Calu3 (cell line): ENCODE measurements at regions not wholly inside any gene's neighbourhood (a gene's known extent, or its start where the extent isn't known, plus 50 kb on each side); places are given as distances from the start of the nearest gene placed in this dataset.

Experiments
- BruUV-seq: library from RNA; stranded (reverse); fragments of 400-500 nt; replicated peaks from 2 replicates; lab custom pipeline; 2021; lab: Mats Ljungman, UMichigan
- CTCF ChIA-PET: fragments of 300-600 bp; sonication (Branson Sonifier 250); formaldehyde crosslinking; loops from one replicate; lab custom pipeline; 2022; ENCODE audit warnings: antibody characterized with exemption; lab: Charles Lee
- DNase-seq: peaks from one replicate; pipeline ENCODE4 v3.0.0; 2022
- H3K27ac Mint-ChIP-seq: one replicate; pipeline ENCODE4 v1.8.0; 2022; ENCODE audit warnings: mixed read lengths; ENCODE audit not compliant: unreplicated experiment
- H3K27me3 Mint-ChIP-seq: one replicate; pipeline ENCODE4 v1.8.0; 2022; ENCODE audit warnings: mixed read lengths; ENCODE audit not compliant: unreplicated experiment
- H3K36me3 Mint-ChIP-seq: one replicate; pipeline ENCODE4 v1.8.0; 2022; ENCODE audit warnings: mild to moderate bottlenecking, moderate library complexity, mixed read lengths; ENCODE audit not compliant: insufficient read depth, unreplicated experiment
- H3K4me1 Mint-ChIP-seq: one replicate; pipeline ENCODE4 v1.8.0; 2022; ENCODE audit warnings: mild to moderate bottlenecking, low read depth, mixed read lengths; ENCODE audit not compliant: unreplicated experiment
- H3K4me3 Mint-ChIP-seq: one replicate; pipeline ENCODE4 v1.8.0; 2022; ENCODE audit warnings: mild to moderate bottlenecking, low read depth, moderate library complexity, mixed read lengths; ENCODE audit not compliant: unreplicated experiment
- H3K9me3 Mint-ChIP-seq: one replicate; pipeline ENCODE4 v1.8.0; 2022; ENCODE audit warnings: low read depth, mixed read lengths; ENCODE audit not compliant: unreplicated experiment
- intact Hi-C: fragments of 100-400 bp; cut with micrococcal nuclease; formaldehyde crosslinking; loops from one replicate; pipeline ENCODE4 v1.10.0; 2022; ENCODE audit not compliant: unreplicated experiment
- TF ChIP-seq, protein P1 (sequence below): fragments of 200-600 bp; IDR thresholded peaks from one replicate; pipeline ENCODE4 v1.8.0; 2022; ENCODE audit warnings: antibody characterized with exemption; ENCODE audit not compliant: unreplicated experiment

DNA sequence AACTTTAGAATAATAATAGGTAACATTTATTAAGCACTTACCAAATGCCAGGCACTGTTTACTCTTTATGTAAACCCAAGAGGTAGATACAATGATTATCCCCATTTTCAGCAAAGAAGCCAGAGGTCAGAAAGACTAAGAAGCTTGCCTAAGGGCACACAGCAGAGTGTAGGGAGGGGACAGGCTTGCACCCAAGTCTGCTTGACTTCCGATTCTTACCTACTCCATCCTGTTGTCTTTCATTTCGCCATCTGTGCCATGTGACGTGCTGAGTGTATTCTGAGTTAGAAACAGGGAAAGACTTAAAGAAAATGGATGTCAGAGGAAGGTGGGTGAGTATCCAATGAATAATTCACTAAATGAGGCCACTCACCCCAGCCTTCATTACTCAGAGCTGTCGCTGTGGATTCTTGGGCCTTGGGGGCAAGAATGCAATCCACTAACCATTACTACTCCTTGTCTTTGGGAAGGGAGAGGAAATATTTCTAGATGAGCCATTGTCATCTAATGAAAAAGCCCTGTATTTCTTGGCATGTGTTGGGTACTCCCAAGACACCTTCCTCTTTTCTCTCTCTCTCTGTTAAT, 76.4 kb upstream of the BCL11A start:
- Mint-ChIP-seq H3K9me3 (no peaks in the 10 kb centered on the region), H3K27me3 (peaks cover 84% of the 10 kb centered on the region), H3K36me3 (no peaks in the 10 kb centered on the region), H3K4me1 (no peaks in the 10 kb centered on the region), H3K27ac (no peak overlapping the region), H3K4me3 (no peak overlapping the region)
- no peak for DNase-seq
- intact Hi-C loops: no loop called here
- BruUV-seq: no TSS peak
- TF ChIP-seq, protein P1, sequence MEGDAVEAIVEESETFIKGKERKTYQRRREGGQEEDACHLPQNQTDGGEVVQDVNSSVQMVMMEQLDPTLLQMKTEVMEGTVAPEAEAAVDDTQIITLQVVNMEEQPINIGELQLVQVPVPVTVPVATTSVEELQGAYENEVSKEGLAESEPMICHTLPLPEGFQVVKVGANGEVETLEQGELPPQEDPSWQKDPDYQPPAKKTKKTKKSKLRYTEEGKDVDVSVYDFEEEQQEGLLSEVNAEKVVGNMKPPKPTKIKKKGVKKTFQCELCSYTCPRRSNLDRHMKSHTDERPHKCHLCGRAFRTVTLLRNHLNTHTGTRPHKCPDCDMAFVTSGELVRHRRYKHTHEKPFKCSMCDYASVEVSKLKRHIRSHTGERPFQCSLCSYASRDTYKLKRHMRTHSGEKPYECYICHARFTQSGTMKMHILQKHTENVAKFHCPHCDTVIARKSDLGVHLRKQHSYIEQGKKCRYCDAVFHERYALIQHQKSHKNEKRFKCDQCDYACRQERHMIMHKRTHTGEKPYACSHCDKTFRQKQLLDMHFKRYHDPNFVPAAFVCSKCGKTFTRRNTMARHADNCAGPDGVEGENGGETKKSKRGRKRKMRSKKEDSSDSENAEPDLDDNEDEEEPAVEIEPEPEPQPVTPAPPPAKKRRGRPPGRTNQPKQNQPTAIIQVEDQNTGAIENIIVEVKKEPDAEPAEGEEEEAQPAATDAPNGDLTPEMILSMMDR: no peak
- CTCF ChIA-PET: interaction anchor here (0.6 to 1.0 kb wide), 2 partner anchors 13 to 407 kb away, joined by 3 read pairs; no protein-coding TSS in a partner anchor

DNA sequence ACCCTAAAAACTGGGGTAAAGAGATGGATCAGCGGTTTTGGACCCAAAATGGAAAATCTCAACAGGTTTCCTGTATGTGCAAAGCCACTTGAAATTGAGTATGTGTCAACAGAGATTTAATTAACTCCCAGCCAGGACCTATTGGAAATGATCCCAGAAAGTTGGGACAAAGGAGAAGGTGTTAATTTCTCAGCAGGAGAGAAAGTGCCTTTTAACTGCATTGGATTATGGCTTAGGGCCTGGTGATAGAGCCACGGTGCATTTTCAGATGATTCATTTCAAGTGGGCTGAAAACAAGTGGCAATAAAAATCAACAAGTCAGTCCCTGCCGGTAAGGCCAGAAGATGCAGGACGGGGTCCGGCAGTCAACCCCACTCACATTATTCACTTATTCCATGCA, 80.2 kb upstream of the BCL11A start:
- TF ChIP-seq, protein P1: no peak
- no peak for DNase-seq
- peaks cover 89% of the 10 kb centered on the region for H3K27me3 Mint-ChIP-seq
- intact Hi-C loops: no loop called here
- H3K27ac Mint-ChIP-seq: no peak overlapping the region
- BruUV-seq: no TSS peak
- H3K36me3 Mint-ChIP-seq: no peaks in the 10 kb centered on the region
- no peaks in the 10 kb centered on the region for H3K4me1 Mint-ChIP-seq
- H3K9me3 Mint-ChIP-seq: no peaks in the 10 kb centered on the region
- CTCF ChIA-PET: no interaction called here
- no peak overlapping the region for H3K4me3 Mint-ChIP-seq

DNA sequence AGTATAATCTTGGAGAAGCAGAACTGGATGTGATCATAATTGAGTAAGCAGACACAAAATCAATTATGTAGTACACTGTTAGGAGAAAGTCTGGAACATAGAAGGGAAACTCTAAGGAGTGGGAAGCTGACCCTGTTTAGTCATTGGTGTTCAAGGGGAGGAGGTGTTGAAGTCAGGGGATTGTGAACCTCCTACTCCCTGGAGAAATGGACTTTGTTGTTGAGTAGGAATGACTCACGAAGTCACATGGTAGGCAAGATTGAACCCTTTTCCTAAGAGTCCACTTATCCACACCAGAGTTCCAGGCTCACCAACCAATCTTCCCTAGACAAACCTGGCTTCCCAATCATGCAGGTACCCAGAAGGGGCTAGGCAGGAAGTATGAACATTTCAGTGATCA, 81.0 kb upstream of the BCL11A start:
- intact Hi-C loops: no loop called here
- Mint-ChIP-seq H3K27me3 (peaks cover 89% of the 10 kb centered on the region), H3K36me3 (no peaks in the 10 kb centered on the region), H3K4me3 (no peak overlapping the region), H3K9me3 (no peaks in the 10 kb centered on the region), H3K27ac (no peak overlapping the region), H3K4me1 (no peaks in the 10 kb centered on the region)
- BruUV-seq: no TSS peak
- TF ChIP-seq, protein P1: no peak
- CTCF ChIA-PET: no interaction called here
- no peak for DNase-seq

DNA sequence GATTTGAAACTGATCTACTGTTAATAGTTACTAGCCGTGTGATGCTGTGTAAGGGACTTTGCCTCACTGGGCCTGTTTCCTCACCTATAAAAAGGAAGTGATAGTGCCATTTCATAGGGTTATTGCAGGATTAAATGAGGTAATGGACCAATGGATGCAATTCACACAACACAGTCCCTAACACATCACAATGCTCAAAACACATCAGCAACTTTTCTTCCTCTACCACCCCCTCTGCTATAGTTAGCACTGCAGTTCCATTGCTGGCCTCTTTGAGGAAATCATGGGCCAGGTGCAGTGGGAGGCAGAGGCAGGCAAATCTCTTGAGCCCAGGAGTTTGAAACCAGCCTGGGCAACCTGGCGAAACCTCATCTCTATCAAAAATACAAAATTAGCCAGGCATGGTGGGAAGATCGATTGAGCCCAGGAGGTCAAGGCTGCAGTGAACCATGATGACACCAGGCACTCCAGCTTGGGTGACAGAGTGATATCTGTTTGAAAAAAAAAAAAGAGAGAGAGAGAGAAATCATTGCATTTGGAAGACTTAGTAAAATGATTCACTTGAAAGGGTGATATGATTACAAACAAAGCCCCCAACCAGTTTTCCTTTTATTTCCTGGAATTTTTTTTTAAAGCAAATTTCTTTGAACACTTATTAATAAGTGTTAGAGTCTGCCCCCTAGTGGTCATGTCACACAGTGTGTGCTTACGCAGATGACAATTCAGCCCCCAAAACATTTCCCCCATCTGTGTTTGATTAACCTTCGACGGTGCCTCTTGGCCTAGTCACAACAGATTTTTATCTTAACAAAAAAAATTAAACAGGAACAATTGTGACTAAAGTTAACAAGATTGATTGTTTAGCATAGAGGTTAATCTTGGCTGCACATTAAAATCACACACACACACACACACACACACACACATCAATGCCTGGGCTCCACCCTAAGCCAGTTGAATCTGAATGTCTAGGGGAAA, 88.6 kb upstream of the BCL11A start:
- Mint-ChIP-seq H3K9me3 (no peaks in the 10 kb centered on the region), H3K4me3 (no peak overlapping the region), H3K27me3 (peaks cover 99% of the 10 kb centered on the region), H3K36me3 (no peaks in the 10 kb centered on the region), H3K4me1 (no peaks in the 10 kb centered on the region), H3K27ac (no peak overlapping the region)
- TF ChIP-seq, protein P1: peak; percentile 62
- intact Hi-C loops: no loop called here
- peak; percentile 20 for DNase-seq
- BruUV-seq: no TSS peak
- CTCF ChIA-PET: interaction anchor here (0.6 to 0.9 kb wide), 2 partner anchors 12 to 60 kb away, joined by 3 read pairs; no protein-coding TSS in a partner anchor
